Activated B cell treated with CpG ODN at 0.5 μM for 24 hours (primary cell): ENCODE measurements at regions not wholly inside any gene's neighbourhood (a gene's known extent, or its start where the extent isn't known, plus 50 kb on each side); places are given as distances from the start of the nearest gene placed in this dataset.

Experiments
- ATAC-seq: fragments of 200-7000 bp; cut with Tn5 transposase; one replicate; pipeline ENCODE4 v1.10.0; 2021; ENCODE audit warnings: low read depth, mild to moderate bottlenecking, moderate library complexity
- CTCF ChIA-PET: fragments of 350-600 bp; sonication (Branson Sonifier 250); formaldehyde crosslinking; loops from one replicate; lab custom pipeline; 2021; ENCODE audit warnings: antibody characterized with exemption; lab: Charles Lee
- POLR2A ChIA-PET: fragments of 350-600 bp; sonication (Branson Sonifier 250); formaldehyde crosslinking; loops from one replicate; lab custom pipeline; 2021; ENCODE audit warnings: antibody characterized with exemption; lab: Charles Lee
- DNase-seq: peaks from one replicate; pipeline ENCODE4 v3.0.0; 2022
- H3K27ac Mint-ChIP-seq: one replicate; pipeline ENCODE4 v1.8.0; 2020; ENCODE audit warnings: mixed read lengths
- H3K27me3 Mint-ChIP-seq: one replicate; pipeline ENCODE4 v1.8.0; 2021; ENCODE audit warnings: mixed read lengths
- H3K36me3 Mint-ChIP-seq: one replicate; pipeline ENCODE4 v1.8.0; 2021; ENCODE audit warnings: low read depth, mixed read lengths
- H3K4me1 Mint-ChIP-seq: one replicate; pipeline ENCODE4 v1.8.0; 2021; ENCODE audit warnings: mixed read lengths
- H3K4me3 Mint-ChIP-seq: one replicate; pipeline ENCODE4 v1.8.0; 2020; ENCODE audit warnings: mild to moderate bottlenecking, mixed read lengths
- H3K9me3 Mint-ChIP-seq: one replicate; pipeline ENCODE4 v1.8.0; 2020; ENCODE audit warnings: mixed read lengths
- intact Hi-C: fragments of 100-400 bp; cut with micrococcal nuclease; formaldehyde crosslinking; loops from one replicate; pipeline ENCODE4 v1.15.1; 2024
- TF ChIP-seq, protein P1 (sequence below): fragments of 200-600 bp; IDR thresholded peaks from one replicate; pipeline ENCODE4 v1.8.0; 2022; ENCODE audit warnings: antibody characterized with exemption, mild to moderate bottlenecking

DNA sequence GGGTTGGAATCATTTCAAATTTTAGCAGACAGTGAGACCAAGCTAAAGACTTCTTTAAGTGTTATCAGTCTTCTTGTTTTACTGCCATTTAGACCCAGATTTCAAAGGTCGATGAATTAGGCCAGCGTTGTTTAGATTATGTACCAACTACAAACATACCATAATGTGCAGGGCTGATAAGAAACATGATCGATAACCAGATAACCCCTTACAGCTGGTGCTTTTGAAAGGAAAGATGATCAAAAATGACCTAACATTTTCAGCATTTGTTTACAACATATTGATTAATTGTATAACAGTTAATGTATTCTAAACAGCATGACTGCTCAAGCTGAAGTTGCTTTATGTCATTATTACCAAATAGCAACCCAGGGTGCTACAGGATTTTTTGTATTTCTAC, 400.4 kb upstream of the FAM241A start:
- no peaks in the 10 kb centered on the region for H3K36me3 Mint-ChIP-seq
- H3K9me3 Mint-ChIP-seq: no peaks in the 10 kb centered on the region
- DNase-seq (no peak), ATAC-seq (no peak)
- TF ChIP-seq, protein P1, sequence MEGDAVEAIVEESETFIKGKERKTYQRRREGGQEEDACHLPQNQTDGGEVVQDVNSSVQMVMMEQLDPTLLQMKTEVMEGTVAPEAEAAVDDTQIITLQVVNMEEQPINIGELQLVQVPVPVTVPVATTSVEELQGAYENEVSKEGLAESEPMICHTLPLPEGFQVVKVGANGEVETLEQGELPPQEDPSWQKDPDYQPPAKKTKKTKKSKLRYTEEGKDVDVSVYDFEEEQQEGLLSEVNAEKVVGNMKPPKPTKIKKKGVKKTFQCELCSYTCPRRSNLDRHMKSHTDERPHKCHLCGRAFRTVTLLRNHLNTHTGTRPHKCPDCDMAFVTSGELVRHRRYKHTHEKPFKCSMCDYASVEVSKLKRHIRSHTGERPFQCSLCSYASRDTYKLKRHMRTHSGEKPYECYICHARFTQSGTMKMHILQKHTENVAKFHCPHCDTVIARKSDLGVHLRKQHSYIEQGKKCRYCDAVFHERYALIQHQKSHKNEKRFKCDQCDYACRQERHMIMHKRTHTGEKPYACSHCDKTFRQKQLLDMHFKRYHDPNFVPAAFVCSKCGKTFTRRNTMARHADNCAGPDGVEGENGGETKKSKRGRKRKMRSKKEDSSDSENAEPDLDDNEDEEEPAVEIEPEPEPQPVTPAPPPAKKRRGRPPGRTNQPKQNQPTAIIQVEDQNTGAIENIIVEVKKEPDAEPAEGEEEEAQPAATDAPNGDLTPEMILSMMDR: no peak
- no peak overlapping the region for H3K27ac Mint-ChIP-seq
- no peak overlapping the region for H3K4me3 Mint-ChIP-seq
- POLR2A ChIA-PET: no interaction called here
- no peaks in the 10 kb centered on the region for H3K4me1 Mint-ChIP-seq
- intact Hi-C loops: no loop called here
- H3K27me3 Mint-ChIP-seq: no peaks in the 10 kb centered on the region
- CTCF ChIA-PET: no interaction called here

DNA sequence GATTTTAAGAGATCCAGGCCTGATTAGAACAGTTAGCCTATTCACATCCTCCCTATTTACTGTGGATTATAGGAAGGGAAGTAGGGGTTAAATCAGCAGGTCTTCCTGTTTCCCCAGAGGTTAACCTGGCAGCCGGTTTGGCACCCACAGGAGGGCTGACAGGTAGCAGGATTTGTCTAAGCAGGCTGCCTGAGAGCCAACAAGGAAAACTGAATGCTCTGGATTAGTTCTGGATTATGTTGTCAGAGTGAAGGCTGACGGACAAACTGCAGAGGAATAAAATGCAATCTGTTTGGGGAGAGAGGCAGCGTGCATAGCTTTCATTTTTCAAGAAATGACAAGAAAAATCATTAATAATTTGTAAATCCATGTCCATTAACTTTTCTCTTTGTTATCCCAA, 397.1 kb upstream of the FAM241A start:
- H3K27ac Mint-ChIP-seq: no peak overlapping the region
- TF ChIP-seq, protein P1: no peak
- no peak overlapping the region for H3K4me3 Mint-ChIP-seq
- no peaks in the 10 kb centered on the region for H3K27me3 Mint-ChIP-seq
- POLR2A ChIA-PET: no interaction called here
- no peaks in the 10 kb centered on the region for H3K9me3 Mint-ChIP-seq
- H3K4me1 Mint-ChIP-seq: no peaks in the 10 kb centered on the region
- intact Hi-C loops: no loop called here
- CTCF ChIA-PET: no interaction called here
- ATAC-seq: no peak
- H3K36me3 Mint-ChIP-seq: no peaks in the 10 kb centered on the region
- DNase-seq: no peak

DNA sequence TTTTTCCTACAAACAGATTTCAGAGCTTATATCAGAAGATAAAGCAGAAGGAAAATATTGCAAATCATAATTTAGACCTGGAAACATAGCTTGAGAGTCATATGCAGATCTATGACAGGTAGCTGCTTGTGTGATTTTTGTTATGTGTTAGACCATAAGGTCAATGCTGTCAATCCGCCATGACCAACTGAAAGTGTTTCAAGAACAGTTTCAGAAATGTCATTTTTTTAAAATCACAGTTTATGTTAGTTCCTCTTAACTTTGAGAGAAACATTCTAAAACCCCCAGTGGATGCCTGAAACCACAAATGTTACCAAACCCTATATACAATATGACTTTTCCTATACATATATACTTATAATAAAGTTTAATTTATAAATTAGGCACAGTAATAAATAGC, 391.3 kb upstream of the FAM241A start:
- no peak for DNase-seq
- no peak overlapping the region for H3K27ac Mint-ChIP-seq
- H3K4me3 Mint-ChIP-seq: no peak overlapping the region
- ChIA-PET CTCF (interaction anchor here (0.5 kb wide), 1 partner anchor 114 kb away, joined by 3 read pairs; no protein-coding TSS in a partner anchor), POLR2A (no interaction called here)
- no peaks in the 10 kb centered on the region for H3K27me3 Mint-ChIP-seq
- intact Hi-C loops: no loop called here
- TF ChIP-seq, protein P1: no peak
- H3K36me3 Mint-ChIP-seq: no peaks in the 10 kb centered on the region
- no peaks in the 10 kb centered on the region for H3K4me1 Mint-ChIP-seq
- H3K9me3 Mint-ChIP-seq: peaks cover 2% of the 10 kb centered on the region
- no peak for ATAC-seq

DNA sequence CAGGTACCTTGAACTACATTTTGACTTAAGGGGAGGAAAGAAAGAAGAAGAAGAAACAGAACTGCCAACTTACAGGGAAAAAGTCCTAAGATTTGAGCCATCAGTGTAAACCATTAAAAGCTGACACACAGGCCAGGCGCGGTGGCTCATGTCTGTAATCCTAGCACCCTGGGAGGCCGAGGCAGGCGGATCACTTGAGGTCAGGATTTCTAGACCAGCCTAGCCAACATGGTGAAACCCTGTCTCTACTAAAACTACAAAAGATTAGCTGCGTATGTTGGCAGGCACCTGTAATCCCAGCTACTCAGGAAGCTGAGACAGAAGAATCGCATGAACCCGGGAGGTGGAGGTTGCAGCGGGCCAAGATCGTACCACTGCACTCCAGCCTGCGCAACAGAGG, 389.7 kb upstream of the FAM241A start:
- H3K27me3 Mint-ChIP-seq: no peaks in the 10 kb centered on the region
- no peaks in the 10 kb centered on the region for H3K36me3 Mint-ChIP-seq
- intact Hi-C loops: no loop called here
- ChIA-PET CTCF (no interaction called here), POLR2A (no interaction called here)
- DNase-seq (no peak), ATAC-seq (no peak)
- H3K27ac Mint-ChIP-seq: no peak overlapping the region
- no peak overlapping the region for H3K4me3 Mint-ChIP-seq
- TF ChIP-seq, protein P1: no peak
- H3K9me3 Mint-ChIP-seq: peaks cover 2% of the 10 kb centered on the region
- H3K4me1 Mint-ChIP-seq: no peaks in the 10 kb centered on the region

DNA sequence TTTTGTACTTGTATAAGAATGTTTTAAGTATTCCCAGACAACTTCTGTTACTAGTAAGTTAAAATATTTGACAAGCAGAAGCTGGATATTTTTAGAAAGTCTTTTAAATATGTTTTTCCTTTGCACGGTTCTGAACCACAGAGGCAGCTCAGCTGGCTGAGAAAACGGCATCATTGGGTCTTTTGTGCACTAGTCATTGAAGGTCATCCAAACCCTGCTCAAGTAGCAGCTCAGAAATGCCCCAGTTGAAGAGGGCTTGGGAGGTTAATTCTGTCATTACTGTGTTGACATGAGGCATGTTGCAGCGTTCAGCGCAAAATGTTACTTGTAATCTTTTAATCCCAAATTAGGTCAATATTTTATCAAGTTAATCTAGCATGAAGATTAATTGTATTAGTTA, 383.7 kb upstream of the FAM241A start:
- no peak overlapping the region for H3K4me3 Mint-ChIP-seq
- intact Hi-C loops: no loop called here
- no peak overlapping the region for H3K27ac Mint-ChIP-seq
- peaks cover 2% of the 10 kb centered on the region for H3K9me3 Mint-ChIP-seq
- H3K27me3 Mint-ChIP-seq: no peaks in the 10 kb centered on the region
- ChIA-PET POLR2A (no interaction called here), CTCF (no interaction called here)
- DNase-seq (no peak), ATAC-seq (no peak)
- no peaks in the 10 kb centered on the region for H3K36me3 Mint-ChIP-seq
- TF ChIP-seq, protein P1: no peak
- no peaks in the 10 kb centered on the region for H3K4me1 Mint-ChIP-seq
